DND-41 (cell line): ENCODE measurements at regions not wholly inside any gene's neighbourhood (a gene's known extent, or its start where the extent isn't known, plus 50 kb on each side); places are given as distances from the start of the nearest gene placed in this dataset.

Source experiments
- EZH2 ChIP-seq: IDR thresholded peaks from 3 replicates; pipeline ENCODE4 v1.6.1; 2012; ENCODE audit warnings: borderline replicate concordance, low read depth, mild to moderate bottlenecking, moderate library complexity, low read length, inconsistent platforms; ENCODE audit not compliant: severe bottlenecking
- TF ChIP-seq, protein P1 (sequence below): IDR thresholded peaks from 2 replicates; pipeline ENCODE4 v1.5.1; 2012; ENCODE audit warnings: borderline replicate concordance, low read length, moderate library complexity, mild to moderate bottlenecking; ENCODE audit not compliant: poor library complexity, severe bottlenecking; ENCODE audit errors: extremely low read depth

DNA sequence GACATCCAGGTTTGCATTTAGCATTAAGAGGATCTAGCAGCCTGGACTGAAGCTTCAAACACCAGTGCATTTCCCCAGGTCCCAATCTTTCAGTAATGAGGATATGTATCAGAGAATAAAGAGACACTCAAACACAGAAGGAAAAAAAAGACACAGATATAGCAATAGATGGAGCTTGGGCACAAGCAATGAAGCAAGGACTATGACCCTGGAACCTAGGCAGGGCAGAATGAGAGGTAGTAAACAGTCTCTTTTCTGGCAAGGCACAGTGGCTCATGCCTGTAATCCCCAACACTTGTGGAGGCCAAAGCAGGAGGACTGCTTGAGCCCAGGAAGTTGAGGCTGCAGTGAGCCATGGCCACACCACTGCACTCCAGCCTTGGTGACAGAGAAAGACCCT lies 80.7 kb upstream of the HNRNPA3 start:
- TF ChIP-seq, protein P1, sequence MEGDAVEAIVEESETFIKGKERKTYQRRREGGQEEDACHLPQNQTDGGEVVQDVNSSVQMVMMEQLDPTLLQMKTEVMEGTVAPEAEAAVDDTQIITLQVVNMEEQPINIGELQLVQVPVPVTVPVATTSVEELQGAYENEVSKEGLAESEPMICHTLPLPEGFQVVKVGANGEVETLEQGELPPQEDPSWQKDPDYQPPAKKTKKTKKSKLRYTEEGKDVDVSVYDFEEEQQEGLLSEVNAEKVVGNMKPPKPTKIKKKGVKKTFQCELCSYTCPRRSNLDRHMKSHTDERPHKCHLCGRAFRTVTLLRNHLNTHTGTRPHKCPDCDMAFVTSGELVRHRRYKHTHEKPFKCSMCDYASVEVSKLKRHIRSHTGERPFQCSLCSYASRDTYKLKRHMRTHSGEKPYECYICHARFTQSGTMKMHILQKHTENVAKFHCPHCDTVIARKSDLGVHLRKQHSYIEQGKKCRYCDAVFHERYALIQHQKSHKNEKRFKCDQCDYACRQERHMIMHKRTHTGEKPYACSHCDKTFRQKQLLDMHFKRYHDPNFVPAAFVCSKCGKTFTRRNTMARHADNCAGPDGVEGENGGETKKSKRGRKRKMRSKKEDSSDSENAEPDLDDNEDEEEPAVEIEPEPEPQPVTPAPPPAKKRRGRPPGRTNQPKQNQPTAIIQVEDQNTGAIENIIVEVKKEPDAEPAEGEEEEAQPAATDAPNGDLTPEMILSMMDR: no peak
- TF ChIP-seq EZH2: no peak
